Myocyte (in vitro differentiated cells): ENCODE measurements at regions not wholly inside any gene's neighbourhood (a gene's known extent, or its start where the extent isn't known, plus 50 kb on each side); places are given as distances from the start of the nearest gene placed in this dataset.

Experiments used
- DNase-seq: peaks from one replicate; pipeline ENCODE4 v3.0.0-alpha.2; 2012; ENCODE audit warnings: low read depth

- DNase-seq, result no peak
Observed at GRCh38 chr16:54687043-54687899, 243.4 kb upstream of the IRX5 start.

- no peak for DNase-seq
Observed at GRCh38 chr16:54685682-54686081, 245.0 kb upstream of the IRX5 start.

DNA sequence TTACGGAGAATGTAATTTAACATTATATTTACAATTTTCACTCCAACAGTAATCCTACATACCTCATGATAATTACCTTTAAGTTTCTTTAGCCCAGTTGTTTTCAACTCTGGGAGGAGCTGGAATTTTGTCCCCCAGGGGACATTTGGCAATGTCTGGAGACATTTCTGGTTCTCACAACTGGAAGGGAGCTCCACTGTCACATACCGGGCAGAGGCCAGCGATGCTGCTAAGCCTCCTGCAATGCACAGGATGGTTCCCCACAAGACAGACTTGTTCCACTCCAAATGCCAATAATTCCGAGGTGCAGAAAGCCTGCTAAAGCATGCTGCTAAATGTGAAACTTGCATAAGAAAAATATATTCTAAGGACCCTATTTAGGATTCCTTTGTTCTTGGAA is 251.1 kb upstream of the IRX5 start:
- no peak for DNase-seq

DNA sequence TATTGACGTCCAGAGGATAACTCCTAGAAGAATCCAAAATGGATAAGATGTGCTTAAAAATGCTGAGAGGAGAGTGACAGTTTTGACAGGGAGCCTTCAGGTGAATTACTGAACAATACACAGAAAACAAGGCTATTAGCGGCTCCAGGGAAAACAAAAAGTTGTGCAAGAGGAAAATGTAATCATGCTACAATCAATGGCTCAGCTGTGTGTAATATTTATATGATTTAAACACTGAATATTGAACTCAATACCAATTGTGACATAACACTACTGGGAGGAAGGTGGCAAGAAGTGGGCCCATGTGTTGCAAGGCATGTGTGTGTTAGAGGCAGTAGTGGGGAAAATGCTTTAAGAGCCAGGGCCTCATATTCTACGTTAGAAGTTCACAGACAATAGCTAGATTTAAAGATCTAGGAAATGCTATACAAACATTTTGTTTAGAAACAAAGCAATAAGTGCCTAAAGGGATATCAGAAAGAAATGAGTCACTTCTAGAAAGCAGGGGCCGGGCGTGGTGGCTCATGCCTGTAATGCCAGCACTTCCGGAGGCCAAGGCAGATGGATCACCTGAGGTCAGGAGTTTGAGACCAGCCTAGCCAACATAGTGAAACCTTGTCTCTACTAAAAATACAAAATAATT is 253.2 kb upstream of the IRX5 start:
- DNase-seq, result no peak

DNA sequence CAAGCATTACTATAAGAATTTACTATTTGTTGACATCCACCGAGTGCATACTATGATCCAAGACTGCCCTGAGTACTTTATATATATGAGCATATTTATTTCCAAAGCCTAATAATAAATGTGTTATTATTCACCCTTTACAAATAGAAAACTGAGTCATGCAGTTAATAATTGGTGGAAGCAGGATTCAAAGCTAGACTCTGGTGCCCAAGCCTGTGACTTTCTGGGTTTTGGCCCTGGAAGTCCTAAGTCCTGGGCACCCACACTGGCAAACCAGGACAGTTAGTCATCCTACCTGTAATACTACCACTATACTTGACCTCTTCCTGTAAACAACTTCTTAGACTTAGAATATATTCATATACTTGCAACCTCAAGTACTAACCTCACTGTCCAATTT is 257.4 kb upstream of the IRX5 start:
- DNase-seq, result no peak

- no peak for DNase-seq
Observed at GRCh38 chr16:54672500-54672899, 258.2 kb upstream of the IRX5 start.

DNA sequence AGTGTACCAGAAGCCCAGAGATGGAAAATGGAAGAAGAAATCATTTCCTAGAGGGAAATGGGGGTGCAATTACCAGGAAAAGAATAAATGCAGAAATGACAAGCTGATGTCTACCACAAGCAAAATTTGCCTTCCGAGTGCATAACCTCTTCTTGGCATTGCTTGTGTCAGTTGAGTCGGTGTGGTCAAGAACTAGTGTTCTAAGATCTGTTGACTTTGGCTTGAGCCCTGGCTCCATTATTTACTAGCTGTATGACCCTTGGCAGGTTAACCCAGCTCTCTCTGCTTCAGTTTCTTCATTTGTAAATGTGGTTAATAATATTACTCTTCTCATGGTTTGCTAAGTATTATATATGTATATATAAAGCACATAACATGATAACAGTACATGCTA is 273.0 kb upstream of the IRX5 start:
- no peak for DNase-seq

- peak; percentile 55 for DNase-seq
Observed at GRCh38 chr16:54657058-54657708, 273.5 kb upstream of the IRX5 start.

DNA sequence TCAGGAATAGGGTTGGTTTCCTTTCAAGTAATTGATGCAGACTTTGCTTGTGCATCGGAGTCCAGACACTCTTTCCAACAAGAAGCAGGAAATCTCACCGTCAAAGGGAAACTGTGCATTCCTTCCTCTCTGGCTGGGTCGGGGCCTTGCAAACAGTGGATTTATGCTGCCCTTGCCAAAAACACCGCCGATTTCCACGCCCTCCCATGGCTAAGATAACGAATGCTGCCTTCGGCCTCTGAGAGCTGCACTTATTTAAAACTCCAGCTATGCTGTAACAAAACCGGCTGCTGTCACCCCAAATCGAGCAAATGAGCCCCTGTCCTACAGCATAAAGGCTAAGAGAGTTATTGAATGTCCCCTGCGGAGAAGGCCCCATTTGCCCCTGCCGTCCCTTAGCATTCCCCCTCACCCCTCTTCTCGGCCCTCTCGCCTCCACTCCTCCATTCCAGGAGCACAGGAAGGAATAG is 275.5 kb upstream of the IRX5 start:
- DNase-seq, result peak; percentile 29

DNA sequence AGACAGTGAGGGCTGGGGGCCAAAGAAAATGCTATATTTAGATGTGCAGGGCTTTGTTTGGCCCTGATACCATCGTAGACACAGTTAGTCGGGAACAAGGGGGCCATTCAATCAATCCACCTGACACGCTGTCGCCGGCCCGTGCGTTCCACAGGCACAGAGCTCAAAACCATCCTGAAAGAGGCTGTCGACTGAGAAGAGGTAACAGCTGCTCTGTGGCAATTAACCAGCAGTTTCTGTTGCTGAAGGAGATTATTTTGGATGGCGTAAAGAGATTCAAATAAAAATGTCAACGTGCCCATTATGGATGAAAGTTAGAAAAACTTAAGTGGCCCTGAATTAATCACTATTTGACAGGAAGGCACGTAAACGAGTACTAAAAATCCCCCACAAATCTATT is 276.2 kb upstream of the IRX5 start:
- DNase-seq, result peak; percentile 74

DNA sequence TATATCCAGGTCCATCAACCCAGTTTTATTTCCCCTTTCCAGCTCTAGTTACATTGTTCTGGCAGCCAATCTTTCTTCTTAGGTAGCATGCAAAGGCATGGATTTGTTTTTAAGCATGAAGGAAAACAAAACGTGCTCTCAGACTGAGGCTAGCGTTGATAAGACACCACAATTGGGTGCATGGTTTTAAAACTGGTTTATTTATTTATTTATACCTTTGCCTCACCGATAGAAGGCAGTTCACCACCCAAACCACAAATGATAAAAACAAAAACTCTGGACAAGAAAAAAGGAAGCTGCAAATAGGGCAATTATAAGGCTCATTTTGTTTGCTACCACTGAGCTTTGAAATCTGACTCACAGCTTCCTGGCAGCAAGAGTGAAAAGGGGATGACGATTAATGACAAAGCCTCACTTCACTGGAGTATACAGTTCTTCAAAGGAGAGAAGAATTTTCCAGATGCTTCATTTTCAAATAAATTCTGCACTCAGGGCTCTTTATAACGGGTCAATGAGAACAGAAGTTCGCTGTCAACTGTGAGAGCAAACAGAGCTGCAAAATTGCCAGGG is 278.4 kb upstream of the IRX5 start:
- no peak for DNase-seq

GRCh38 chr16:54651440-54652195 is 279.0 kb upstream of the IRX5 start:
- DNase-seq, result no peak

- peak; percentile 71 for DNase-seq
Observed at GRCh38 chr16:54649876-54650275, 280.8 kb upstream of the IRX5 start.

DNA sequence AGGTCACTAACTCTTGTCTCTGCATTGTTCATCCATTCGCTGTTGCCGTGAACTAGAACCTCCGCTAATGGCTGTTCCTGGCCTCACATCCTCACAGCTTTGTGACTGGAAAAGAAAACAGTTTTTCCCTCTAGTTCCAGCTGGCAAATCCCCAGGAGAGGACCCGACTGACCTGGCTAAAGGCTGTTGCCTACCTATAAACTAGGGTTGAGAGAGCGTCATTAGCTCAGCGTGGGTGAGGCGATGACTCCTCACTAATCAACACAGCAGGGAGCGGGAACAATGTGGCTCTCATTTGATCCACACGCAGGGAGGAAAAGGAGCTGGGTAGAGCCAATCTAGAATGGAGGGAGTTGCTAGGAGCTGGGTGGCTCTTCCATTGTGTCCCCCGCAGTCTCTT is 282.1 kb upstream of the IRX5 start:
- no peak for DNase-seq

GRCh38 chr16:54647725-54648221 is 282.9 kb upstream of the IRX5 start:
- DNase-seq, result peak; percentile 31

DNA sequence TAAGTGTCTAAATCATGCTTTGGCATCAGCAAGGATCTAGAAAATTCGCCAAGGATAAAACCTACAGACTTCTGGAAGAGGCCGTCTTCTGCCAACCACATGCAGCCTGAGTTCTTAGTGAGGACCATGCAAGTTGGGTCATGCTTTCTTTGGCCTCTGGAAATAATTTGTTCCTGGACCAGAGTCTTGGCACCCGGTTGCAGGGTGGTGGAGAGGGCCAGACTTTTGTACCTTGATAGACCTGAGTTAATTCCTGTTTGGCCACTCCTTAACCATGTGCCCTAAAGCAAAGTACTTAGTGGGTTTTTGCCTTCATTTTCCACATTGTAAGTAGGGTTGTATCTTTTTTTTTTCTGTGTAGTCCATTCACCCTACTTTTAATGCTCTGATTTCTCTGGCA is 283.4 kb upstream of the IRX5 start:
- no peak for DNase-seq

- no peak for DNase-seq
Observed at GRCh38 chr16:54645345-54645744, 285.3 kb upstream of the IRX5 start.

DNA sequence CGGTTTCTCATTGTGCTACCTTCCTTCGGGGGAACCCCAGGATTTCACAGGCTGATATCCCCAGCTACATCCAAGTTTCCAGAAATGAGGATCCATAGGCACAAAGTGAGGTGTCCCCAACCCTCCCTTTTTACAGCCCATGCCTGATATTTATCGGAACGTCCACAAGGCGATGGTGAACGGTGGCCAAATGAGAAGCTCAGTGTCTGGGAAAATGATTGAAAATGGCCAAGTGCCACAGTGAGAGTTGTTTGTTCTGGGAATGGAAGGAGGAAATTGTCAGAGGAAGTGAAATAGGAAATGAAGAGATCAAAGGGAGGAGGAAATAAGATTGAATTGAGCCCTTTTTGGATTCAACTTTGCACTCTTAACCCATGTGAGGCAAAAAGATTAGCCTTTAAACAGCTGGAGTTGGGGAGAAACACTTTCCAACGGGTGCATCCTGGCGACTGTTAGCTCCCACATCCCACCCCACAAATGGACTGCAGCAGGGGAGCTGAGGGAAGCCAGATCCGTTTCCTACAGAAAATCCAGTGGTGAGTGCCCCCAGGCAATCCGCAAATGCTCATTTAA is 294.4 kb upstream of the IRX5 start:
- no peak for DNase-seq

GRCh38 chr16:54633943-54634362 is 296.7 kb upstream of the IRX5 start:
- DNase-seq, result peak; percentile 63
